ENCODE measurements at regions not wholly inside any gene's neighbourhood (a gene's known extent, or its start where the extent isn't known, plus 50 kb on each side); places are given as distances from the start of the nearest gene placed in this dataset.

GRCh38 chr9:91119679-91120078, 242.0 kb downstream of the AUH start:
- TF ChIP-seq, protein P1, sequence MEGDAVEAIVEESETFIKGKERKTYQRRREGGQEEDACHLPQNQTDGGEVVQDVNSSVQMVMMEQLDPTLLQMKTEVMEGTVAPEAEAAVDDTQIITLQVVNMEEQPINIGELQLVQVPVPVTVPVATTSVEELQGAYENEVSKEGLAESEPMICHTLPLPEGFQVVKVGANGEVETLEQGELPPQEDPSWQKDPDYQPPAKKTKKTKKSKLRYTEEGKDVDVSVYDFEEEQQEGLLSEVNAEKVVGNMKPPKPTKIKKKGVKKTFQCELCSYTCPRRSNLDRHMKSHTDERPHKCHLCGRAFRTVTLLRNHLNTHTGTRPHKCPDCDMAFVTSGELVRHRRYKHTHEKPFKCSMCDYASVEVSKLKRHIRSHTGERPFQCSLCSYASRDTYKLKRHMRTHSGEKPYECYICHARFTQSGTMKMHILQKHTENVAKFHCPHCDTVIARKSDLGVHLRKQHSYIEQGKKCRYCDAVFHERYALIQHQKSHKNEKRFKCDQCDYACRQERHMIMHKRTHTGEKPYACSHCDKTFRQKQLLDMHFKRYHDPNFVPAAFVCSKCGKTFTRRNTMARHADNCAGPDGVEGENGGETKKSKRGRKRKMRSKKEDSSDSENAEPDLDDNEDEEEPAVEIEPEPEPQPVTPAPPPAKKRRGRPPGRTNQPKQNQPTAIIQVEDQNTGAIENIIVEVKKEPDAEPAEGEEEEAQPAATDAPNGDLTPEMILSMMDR (IDR thresholded peaks at IDR 0.05 in 4 of 5, conservative IDR thresholded peaks at IDR 0.05 in 1 of 5), result no peak
- no peak for TF ChIP-seq POLR2A (IDR thresholded peaks at IDR 0.05)
